ENCODE measurements at regions not wholly inside any gene's neighbourhood (a gene's known extent, or its start where the extent isn't known, plus 50 kb on each side); places are given as distances from the start of the nearest gene placed in this dataset.

DNA sequence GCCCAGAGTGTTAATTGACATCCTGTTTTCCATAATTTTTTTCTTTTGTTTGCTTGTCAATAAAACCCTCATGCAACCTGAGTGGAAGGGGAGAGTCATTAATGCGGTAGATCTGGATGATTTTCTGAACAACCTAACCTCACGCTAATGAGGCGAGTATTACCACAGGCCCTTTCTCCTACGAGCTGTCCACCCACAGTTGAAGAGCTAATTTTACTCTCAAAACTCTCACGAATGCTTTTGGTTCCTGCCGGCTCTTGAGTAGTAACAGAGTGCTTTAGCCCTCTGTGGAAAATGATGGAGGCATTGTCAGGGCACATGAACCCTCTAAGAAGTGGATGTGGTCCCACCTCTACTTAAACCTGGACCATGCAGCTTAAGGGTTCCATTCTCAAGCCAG lies 491.3 kb upstream of the RBFOX1 start:
- intact Hi-C loops (cut with DNase I), result no loop called here
- DNase-seq (no peak), FAIRE-seq (no peak)
- no peak overlapping the region for H3K9ac ChIP-seq (ENCODE audit: low read length in 3 of 3)
- no peaks in the 10 kb centered on the region for H3K9me3 ChIP-seq (ENCODE audit: control insufficient read depth in 2 of 3, insufficient read depth in 1 of 3, low read length in 3 of 3)
- no peaks in the 10 kb centered on the region for H3K27me3 ChIP-seq (ENCODE audit: control insufficient read depth, insufficient read depth, low read length)
- no peak overlapping the region for H3K4me3 ChIP-seq (ENCODE audit: low read length in 3 of 3)
- no peaks in the 10 kb centered on the region for H3K36me3 ChIP-seq (ENCODE audit: control insufficient read depth in 2 of 3, insufficient read depth in 3 of 3, low read length in 3 of 3)
- no peaks in the 10 kb centered on the region for H3K4me1 ChIP-seq (ENCODE audit: control insufficient read depth in 2 of 3, insufficient read depth in 2 of 3, low read depth in 1 of 3, low read length in 3 of 3)
- TF ChIP-seq, protein P1, sequence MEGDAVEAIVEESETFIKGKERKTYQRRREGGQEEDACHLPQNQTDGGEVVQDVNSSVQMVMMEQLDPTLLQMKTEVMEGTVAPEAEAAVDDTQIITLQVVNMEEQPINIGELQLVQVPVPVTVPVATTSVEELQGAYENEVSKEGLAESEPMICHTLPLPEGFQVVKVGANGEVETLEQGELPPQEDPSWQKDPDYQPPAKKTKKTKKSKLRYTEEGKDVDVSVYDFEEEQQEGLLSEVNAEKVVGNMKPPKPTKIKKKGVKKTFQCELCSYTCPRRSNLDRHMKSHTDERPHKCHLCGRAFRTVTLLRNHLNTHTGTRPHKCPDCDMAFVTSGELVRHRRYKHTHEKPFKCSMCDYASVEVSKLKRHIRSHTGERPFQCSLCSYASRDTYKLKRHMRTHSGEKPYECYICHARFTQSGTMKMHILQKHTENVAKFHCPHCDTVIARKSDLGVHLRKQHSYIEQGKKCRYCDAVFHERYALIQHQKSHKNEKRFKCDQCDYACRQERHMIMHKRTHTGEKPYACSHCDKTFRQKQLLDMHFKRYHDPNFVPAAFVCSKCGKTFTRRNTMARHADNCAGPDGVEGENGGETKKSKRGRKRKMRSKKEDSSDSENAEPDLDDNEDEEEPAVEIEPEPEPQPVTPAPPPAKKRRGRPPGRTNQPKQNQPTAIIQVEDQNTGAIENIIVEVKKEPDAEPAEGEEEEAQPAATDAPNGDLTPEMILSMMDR (IDR thresholded peaks at IDR 0.05; ENCODE audit: borderline replicate concordance, extremely low read depth, insufficient read depth), result no peak
- H3K27ac ChIP-seq (ENCODE audit: low read depth in 2 of 2, low read length in 2 of 2), result no peak overlapping the region

DNA sequence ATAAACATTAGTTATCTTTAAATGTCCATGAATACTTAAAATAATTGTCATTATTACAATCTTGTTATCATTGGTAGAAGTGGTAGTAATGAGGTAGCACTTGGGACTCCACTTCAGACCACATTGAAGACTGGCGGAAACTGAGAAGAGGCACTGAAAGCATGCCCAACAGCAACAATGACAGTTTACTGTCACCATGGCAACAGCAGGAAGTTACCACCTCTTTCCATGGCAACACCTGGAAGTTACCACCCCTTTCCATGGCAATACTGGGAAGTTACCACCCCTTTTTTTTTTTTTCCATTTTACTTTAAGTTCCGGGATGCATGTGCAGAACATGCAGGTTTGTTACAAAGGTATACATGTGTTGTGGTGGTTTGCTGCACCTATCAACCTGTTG lies 494.9 kb upstream of the RBFOX1 start:
- Histone ChIP-seq H3K4me1 (ENCODE audit: control insufficient read depth in 2 of 3, insufficient read depth in 2 of 3, low read depth in 1 of 3, low read length in 3 of 3) (no peaks in the 10 kb centered on the region), H3K4me3 (ENCODE audit: low read length in 3 of 3) (no peak overlapping the region), H3K27ac (ENCODE audit: low read depth in 2 of 2, low read length in 2 of 2) (no peak overlapping the region), H3K9ac (ENCODE audit: low read length in 3 of 3) (no peak overlapping the region), H3K9me3 (ENCODE audit: control insufficient read depth in 2 of 3, insufficient read depth in 1 of 3, low read length in 3 of 3) (no peaks in the 10 kb centered on the region), H3K27me3 (ENCODE audit: control insufficient read depth, insufficient read depth, low read length) (no peaks in the 10 kb centered on the region), H3K36me3 (ENCODE audit: control insufficient read depth in 2 of 3, insufficient read depth in 3 of 3, low read length in 3 of 3) (no peaks in the 10 kb centered on the region)
- FAIRE-seq, result no peak
- intact Hi-C loops (cut with DNase I), result no loop called here
- TF ChIP-seq, protein P1 (IDR thresholded peaks at IDR 0.05; ENCODE audit: borderline replicate concordance, extremely low read depth, insufficient read depth), result no peak
- DNase-seq, result no peak

DNA sequence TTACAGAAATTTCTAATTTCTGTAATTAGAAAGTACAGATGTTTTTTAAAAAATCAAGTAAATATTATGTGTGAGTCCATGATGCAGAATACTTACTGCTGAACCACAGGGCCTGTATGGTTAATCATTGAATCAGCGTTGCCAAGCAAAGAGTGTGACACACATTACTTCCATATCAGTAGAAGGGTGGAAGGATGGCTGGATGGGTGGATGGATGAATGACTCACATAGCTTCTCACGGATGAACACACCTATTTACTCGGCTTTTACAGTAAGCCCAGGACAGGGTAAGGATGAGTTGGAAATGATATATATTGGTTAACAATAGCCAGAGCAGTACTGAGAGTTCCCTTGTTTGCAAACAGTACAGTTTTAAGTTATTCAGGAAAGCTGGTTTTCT lies 495.9 kb upstream of the RBFOX1 start:
- FAIRE-seq (no peak), DNase-seq (peak in 2 of 5 donors; percentile 27 to 31)
- Histone ChIP-seq H3K27ac (ENCODE audit: low read depth in 2 of 2, low read length in 2 of 2) (no peak overlapping the region), H3K27me3 (ENCODE audit: control insufficient read depth, insufficient read depth, low read length) (no peaks in the 10 kb centered on the region), H3K36me3 (ENCODE audit: control insufficient read depth in 2 of 3, insufficient read depth in 3 of 3, low read length in 3 of 3) (no peaks in the 10 kb centered on the region), H3K4me1 (ENCODE audit: control insufficient read depth in 2 of 3, insufficient read depth in 2 of 3, low read depth in 1 of 3, low read length in 3 of 3) (no peaks in the 10 kb centered on the region), H3K4me3 (ENCODE audit: low read length in 3 of 3) (no peak overlapping the region), H3K9ac (ENCODE audit: low read length in 3 of 3) (no peak overlapping the region), H3K9me3 (ENCODE audit: control insufficient read depth in 2 of 3, insufficient read depth in 1 of 3, low read length in 3 of 3) (no peaks in the 10 kb centered on the region)
- intact Hi-C loops (cut with DNase I), result no loop called here
- TF ChIP-seq, protein P1 (IDR thresholded peaks at IDR 0.05; ENCODE audit: borderline replicate concordance, extremely low read depth, insufficient read depth), result no peak

DNA sequence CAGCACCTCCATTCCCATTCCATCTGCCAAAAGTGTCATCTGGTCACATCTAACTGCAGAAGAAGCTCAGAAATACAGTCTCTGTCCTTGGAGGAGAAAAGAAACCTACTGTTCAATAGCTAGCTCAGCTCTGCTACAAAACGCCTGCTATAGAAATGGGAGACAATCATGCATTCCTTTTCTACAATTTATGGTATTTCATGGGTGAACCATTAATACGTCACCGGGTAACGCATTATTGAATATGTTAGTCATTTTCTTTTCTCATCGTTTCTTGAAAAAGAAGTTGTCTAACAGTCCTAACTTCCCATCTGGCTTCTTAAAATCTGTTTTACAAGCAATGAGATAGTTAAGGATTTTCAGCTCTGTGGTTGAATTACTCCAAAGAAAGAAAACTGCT lies 496.7 kb upstream of the RBFOX1 start:
- no peak for FAIRE-seq
- Histone ChIP-seq H3K9me3 (ENCODE audit: control insufficient read depth in 2 of 3, insufficient read depth in 1 of 3, low read length in 3 of 3) (no peaks in the 10 kb centered on the region), H3K27me3 (ENCODE audit: control insufficient read depth, insufficient read depth, low read length) (no peaks in the 10 kb centered on the region), H3K4me1 (ENCODE audit: control insufficient read depth in 2 of 3, insufficient read depth in 2 of 3, low read depth in 1 of 3, low read length in 3 of 3) (no peaks in the 10 kb centered on the region), H3K36me3 (ENCODE audit: control insufficient read depth in 2 of 3, insufficient read depth in 3 of 3, low read length in 3 of 3) (no peaks in the 10 kb centered on the region), H3K27ac (ENCODE audit: low read depth in 2 of 2, low read length in 2 of 2) (no peak overlapping the region), H3K4me3 (ENCODE audit: low read length in 3 of 3) (no peak overlapping the region), H3K9ac (ENCODE audit: low read length in 3 of 3) (no peak overlapping the region)
- TF ChIP-seq, protein P1 (IDR thresholded peaks at IDR 0.05; ENCODE audit: borderline replicate concordance, extremely low read depth, insufficient read depth), result no peak
- intact Hi-C loops (cut with DNase I), result no loop called here
- DNase-seq, result no peak
